ENCODE measurements at regions not wholly inside any gene's neighbourhood (a gene's known extent, or its start where the extent isn't known, plus 50 kb on each side); places are given as distances from the start of the nearest gene placed in this dataset.

DNA sequence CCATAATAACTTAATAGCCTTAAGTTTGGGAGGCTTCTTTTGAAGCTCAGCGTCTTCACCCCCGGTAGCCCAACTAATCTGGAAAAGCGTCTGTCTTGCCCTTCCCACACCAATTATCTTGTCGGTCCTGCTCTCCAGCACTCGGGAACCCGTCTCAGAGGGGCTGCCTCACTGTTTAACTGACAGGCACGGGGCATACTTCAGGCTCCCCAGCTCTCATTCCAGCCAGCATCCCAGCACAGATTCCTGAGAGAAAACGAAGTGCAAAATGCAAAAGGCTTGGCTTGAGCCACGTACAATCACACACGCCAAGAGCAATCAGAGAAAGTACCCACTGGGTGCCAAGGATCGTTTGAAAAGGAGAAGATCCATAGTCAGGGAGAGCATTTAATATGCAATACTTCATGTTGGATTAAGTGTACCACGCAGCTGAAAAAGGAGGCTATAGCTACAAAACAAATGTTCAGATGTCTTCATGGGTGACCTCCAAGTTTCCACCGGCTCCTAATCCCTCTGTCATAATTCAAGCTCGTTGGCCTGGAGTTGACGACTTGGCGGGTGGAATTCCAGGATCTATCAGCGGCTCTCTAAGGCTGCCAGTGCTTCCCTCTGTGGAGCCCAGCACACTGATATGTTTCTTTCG lies 53.7 kb upstream of the STX16 start:
- H3K36me3 ChIP-seq (replicated peaks; ENCODE audit: insufficient read depth, low read depth) = no peaks in the 10 kb centered on the region
- H3K4me2 ChIP-seq = peak overlapping the region; percentile 61
- WGBS (ENCODE audit: low lambda C conversion rate, missing lambda C conversion rate) = 51% methylated on average over 18 of the region's 18 CpGs
- H3K79me2 ChIP-seq = no peaks in the 10 kb centered on the region
- TF ChIP-seq EZH2 (IDR thresholded peaks at IDR 0.05; ENCODE audit: borderline replicate concordance) (no peak), EZH2phosphoT487 (IDR thresholded peaks at IDR 0.05; ENCODE audit: low read depth, severe bottlenecking, unreplicated experiment) (no peak)
- TF ChIP-seq, protein P1, sequence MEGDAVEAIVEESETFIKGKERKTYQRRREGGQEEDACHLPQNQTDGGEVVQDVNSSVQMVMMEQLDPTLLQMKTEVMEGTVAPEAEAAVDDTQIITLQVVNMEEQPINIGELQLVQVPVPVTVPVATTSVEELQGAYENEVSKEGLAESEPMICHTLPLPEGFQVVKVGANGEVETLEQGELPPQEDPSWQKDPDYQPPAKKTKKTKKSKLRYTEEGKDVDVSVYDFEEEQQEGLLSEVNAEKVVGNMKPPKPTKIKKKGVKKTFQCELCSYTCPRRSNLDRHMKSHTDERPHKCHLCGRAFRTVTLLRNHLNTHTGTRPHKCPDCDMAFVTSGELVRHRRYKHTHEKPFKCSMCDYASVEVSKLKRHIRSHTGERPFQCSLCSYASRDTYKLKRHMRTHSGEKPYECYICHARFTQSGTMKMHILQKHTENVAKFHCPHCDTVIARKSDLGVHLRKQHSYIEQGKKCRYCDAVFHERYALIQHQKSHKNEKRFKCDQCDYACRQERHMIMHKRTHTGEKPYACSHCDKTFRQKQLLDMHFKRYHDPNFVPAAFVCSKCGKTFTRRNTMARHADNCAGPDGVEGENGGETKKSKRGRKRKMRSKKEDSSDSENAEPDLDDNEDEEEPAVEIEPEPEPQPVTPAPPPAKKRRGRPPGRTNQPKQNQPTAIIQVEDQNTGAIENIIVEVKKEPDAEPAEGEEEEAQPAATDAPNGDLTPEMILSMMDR (IDR thresholded peaks at IDR 0.05; ENCODE audit: poor library complexity) = no peak
- peaks cover 10% of the 10 kb centered on the region for H3K27me3 ChIP-seq
- no peak overlapping the region for H2AFZ ChIP-seq
- no peaks in the 10 kb centered on the region for H3K9me2 ChIP-seq (replicated peaks; ENCODE audit: insufficient read depth)
- peak overlapping the region; percentile 86 for H3K27ac ChIP-seq
- no peaks in the 10 kb centered on the region for H3K9me3 ChIP-seq (ENCODE audit: low read depth)
- no peak overlapping the region for H3K4me3 ChIP-seq
- H4K20me1 ChIP-seq (ENCODE audit: insufficient read depth, poor library complexity, severe bottlenecking) = no peaks in the 10 kb centered on the region
- peaks cover 16% of the 10 kb centered on the region for H3K4me1 ChIP-seq (ENCODE audit: insufficient read depth)
- DNase-seq (ENCODE audit: low spot score) = peak; percentile 62

DNA sequence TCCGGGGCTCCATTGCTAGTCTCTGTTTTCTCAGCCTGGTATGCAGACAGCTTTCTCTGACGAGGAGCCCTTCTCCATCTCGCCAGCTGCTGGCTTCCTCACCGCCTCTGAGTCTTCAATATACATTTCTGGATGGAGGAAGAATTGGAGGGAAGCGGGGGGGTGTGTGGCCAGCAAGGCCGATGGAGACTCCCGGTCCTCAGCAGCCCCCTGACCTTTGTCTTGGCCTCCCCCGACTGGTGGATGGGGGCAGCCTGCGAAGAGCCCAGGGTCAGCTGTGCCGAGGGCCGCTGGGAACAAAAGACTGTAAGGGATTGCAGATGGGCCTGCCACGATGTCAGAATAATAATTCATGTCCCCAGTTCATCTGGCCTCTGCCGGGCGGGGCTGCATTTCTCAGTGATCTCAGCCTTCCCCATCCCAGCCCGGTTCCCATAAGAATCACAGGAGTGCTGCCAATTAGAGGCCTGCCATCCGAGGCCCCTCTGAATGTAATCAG lies 54.3 kb upstream of the STX16 start:
- peaks cover 10% of the 10 kb centered on the region for H3K27me3 ChIP-seq
- TF ChIP-seq, protein P1 (IDR thresholded peaks at IDR 0.05; ENCODE audit: poor library complexity) = no peak
- TF ChIP-seq EZH2 (IDR thresholded peaks at IDR 0.05; ENCODE audit: borderline replicate concordance) (no peak), EZH2phosphoT487 (IDR thresholded peaks at IDR 0.05; ENCODE audit: low read depth, severe bottlenecking, unreplicated experiment) (no peak)
- no peak overlapping the region for H3K4me3 ChIP-seq
- no peak overlapping the region for H2AFZ ChIP-seq
- no peaks in the 10 kb centered on the region for H4K20me1 ChIP-seq (ENCODE audit: insufficient read depth, poor library complexity, severe bottlenecking)
- no peaks in the 10 kb centered on the region for H3K36me3 ChIP-seq (replicated peaks; ENCODE audit: insufficient read depth, low read depth)
- 58% methylated on average over 16 of the region's 16 CpGs for WGBS (ENCODE audit: low lambda C conversion rate, missing lambda C conversion rate)
- H3K4me1 ChIP-seq (ENCODE audit: insufficient read depth) = peaks cover 16% of the 10 kb centered on the region
- no peaks in the 10 kb centered on the region for H3K9me3 ChIP-seq (ENCODE audit: low read depth)
- no peak for DNase-seq (ENCODE audit: low spot score)
- peak overlapping the region; percentile 86 for H3K27ac ChIP-seq
- H3K4me2 ChIP-seq = peak overlapping the region; percentile 61
- no peaks in the 10 kb centered on the region for H3K79me2 ChIP-seq
- no peaks in the 10 kb centered on the region for H3K9me2 ChIP-seq (replicated peaks; ENCODE audit: insufficient read depth)

DNA sequence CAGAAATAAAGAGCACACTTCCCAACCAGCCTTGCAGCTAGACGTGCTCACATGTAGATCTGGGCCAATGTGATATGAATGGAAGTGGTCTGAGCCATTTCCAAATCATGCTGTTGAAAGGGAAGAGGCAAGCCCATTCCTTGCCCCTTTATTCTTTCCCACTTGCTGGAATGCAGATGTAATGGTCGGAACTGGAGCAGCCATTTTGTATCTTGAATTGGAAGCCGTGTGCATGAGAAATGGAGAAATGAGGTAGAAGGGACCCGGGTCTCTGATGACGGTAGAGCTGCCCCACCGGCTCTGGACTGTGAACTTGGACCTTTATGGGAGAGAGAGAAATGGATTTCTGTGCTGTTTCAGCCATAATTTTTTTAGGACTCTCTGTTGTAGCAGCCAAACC lies 54.8 kb upstream of the STX16 start:
- TF ChIP-seq EZH2 (IDR thresholded peaks at IDR 0.05; ENCODE audit: borderline replicate concordance) (no peak), EZH2phosphoT487 (IDR thresholded peaks at IDR 0.05; ENCODE audit: low read depth, severe bottlenecking, unreplicated experiment) (no peak)
- TF ChIP-seq, protein P1 (IDR thresholded peaks at IDR 0.05; ENCODE audit: poor library complexity) = no peak
- H3K4me1 ChIP-seq (ENCODE audit: insufficient read depth) = peaks cover 16% of the 10 kb centered on the region
- H3K27me3 ChIP-seq = peaks cover 10% of the 10 kb centered on the region
- no peak overlapping the region for H3K4me3 ChIP-seq
- H3K36me3 ChIP-seq (replicated peaks; ENCODE audit: insufficient read depth, low read depth) = no peaks in the 10 kb centered on the region
- H2AFZ ChIP-seq = no peak overlapping the region
- WGBS (ENCODE audit: low lambda C conversion rate, missing lambda C conversion rate) = 76% methylated on average over 6 of the region's 6 CpGs
- no peaks in the 10 kb centered on the region for H3K9me3 ChIP-seq (ENCODE audit: low read depth)
- H4K20me1 ChIP-seq (ENCODE audit: insufficient read depth, poor library complexity, severe bottlenecking) = no peaks in the 10 kb centered on the region
- no peak overlapping the region for H3K4me2 ChIP-seq
- no peak overlapping the region for H3K27ac ChIP-seq
- no peak for DNase-seq (ENCODE audit: low spot score)
- no peaks in the 10 kb centered on the region for H3K9me2 ChIP-seq (replicated peaks; ENCODE audit: insufficient read depth)
- no peaks in the 10 kb centered on the region for H3K79me2 ChIP-seq
